Left ventricle myocardium inferior (tissue), 1 donor: ENCODE measurements at regions not wholly inside any gene's neighbourhood (a gene's known extent, or its start where the extent isn't known, plus 50 kb on each side); places are given as distances from the start of the nearest gene placed in this dataset.

Experiments used
- DNase-seq: peaks from one replicate; pipeline ENCODE4 v3.0.0-alpha.2; 2020
- H3K27ac ChIP-seq: fragments of 200-600 bp; replicated peaks from 2 replicates; pipeline ENCODE4 v1.8.0; 2021
- H3K27me3 ChIP-seq: fragments of 200-600 bp; 2 replicates; pipeline ENCODE4 v1.8.0; 2021; ENCODE audit warnings: low read depth
- H3K36me3 ChIP-seq: fragments of 200-600 bp; 2 replicates; pipeline ENCODE4 v1.8.0; 2021
- H3K4me1 ChIP-seq: fragments of 200-600 bp; 2 replicates; pipeline ENCODE4 v1.8.0; 2021
- H3K4me3 ChIP-seq: fragments of 200-600 bp; 2 replicates; pipeline ENCODE4 v1.8.0; 2021; ENCODE audit warnings: mild to moderate bottlenecking, moderate library complexity
- H3K9me3 ChIP-seq: fragments of 200-600 bp; replicated peaks from 2 replicates; pipeline ENCODE4 v1.8.0; 2021
- CTCF ChIP-seq: fragments of 200-600 bp; IDR thresholded peaks from 2 replicates; pipeline ENCODE4 v1.8.0; 2021; ENCODE audit warnings: antibody characterized with exemption, mild to moderate bottlenecking, borderline replicate concordance
- intact Hi-C: fragments of 100-400 bp; cut with micrococcal nuclease; formaldehyde crosslinking; loops from one replicate; pipeline ENCODE4 v1.11.0; 2022
- donor health status: DM: no; HTN: yes; CAD: no; lungs with severe emphysema.

- intact Hi-C loops = no loop called here
- no peaks in the 10 kb centered on the region for H3K9me3 ChIP-seq
- H3K4me3 ChIP-seq = no peak overlapping the region
- no peaks in the 10 kb centered on the region for H3K36me3 ChIP-seq
- H3K27ac ChIP-seq = no peak overlapping the region
- no peak for TF ChIP-seq CTCF
- DNase-seq = no peak
- H3K4me1 ChIP-seq = no peaks in the 10 kb centered on the region
- H3K27me3 ChIP-seq = no peaks in the 10 kb centered on the region
Measured at GRCh38 chr2:53265544-53266299, 501.9 kb upstream of the CHAC2 start.

- H3K36me3 ChIP-seq = no peaks in the 10 kb centered on the region
- no peaks in the 10 kb centered on the region for H3K27me3 ChIP-seq
- DNase-seq = no peak
- TF ChIP-seq CTCF = no peak
- no peaks in the 10 kb centered on the region for H3K9me3 ChIP-seq
- H3K4me1 ChIP-seq = no peaks in the 10 kb centered on the region
- intact Hi-C loops = no loop called here
- H3K4me3 ChIP-seq = no peak overlapping the region
- H3K27ac ChIP-seq = no peak overlapping the region
Measured at GRCh38 chr2:53260568-53260967, 507.0 kb upstream of the CHAC2 start.

- no peak for TF ChIP-seq CTCF
- no peaks in the 10 kb centered on the region for H3K27me3 ChIP-seq
- H3K4me1 ChIP-seq = no peaks in the 10 kb centered on the region
- H3K27ac ChIP-seq = no peak overlapping the region
- H3K4me3 ChIP-seq = no peak overlapping the region
- no peaks in the 10 kb centered on the region for H3K36me3 ChIP-seq
- no peaks in the 10 kb centered on the region for H3K9me3 ChIP-seq
- intact Hi-C loops = no loop called here
- no peak for DNase-seq
Measured at GRCh38 chr2:53259395-53260009, 508.1 kb upstream of the CHAC2 start.

GRCh38 chr2:53257287-53257686, 510.3 kb upstream of the CHAC2 start:
- Histone ChIP-seq H3K4me3 (no peak overlapping the region), H3K4me1 (no peaks in the 10 kb centered on the region), H3K9me3 (no peaks in the 10 kb centered on the region), H3K27ac (no peak overlapping the region), H3K36me3 (no peaks in the 10 kb centered on the region), H3K27me3 (no peaks in the 10 kb centered on the region)
- intact Hi-C loops = no loop called here
- TF ChIP-seq CTCF = no peak
- DNase-seq = no peak

- intact Hi-C loops = no loop called here
Measured at GRCh38 chr2:53253244-53253643, 514.4 kb upstream of the CHAC2 start.

More at GRCh38 chr2:53253244-53253643, 514.4 kb upstream of the CHAC2 start:
- Histone ChIP-seq H3K27ac (no peak overlapping the region), H3K4me1 (peaks cover 11% of the 10 kb centered on the region), H3K36me3 (no peaks in the 10 kb centered on the region), H3K27me3 (no peaks in the 10 kb centered on the region), H3K4me3 (no peak overlapping the region), H3K9me3 (no peaks in the 10 kb centered on the region)
- DNase-seq = no peak
- no peak for TF ChIP-seq CTCF
